SK-N-SH treated with all-trans-retinoic acid at 6 μM for 48 hours (cell line): ENCODE measurements at regions not wholly inside any gene's neighbourhood (a gene's known extent, or its start where the extent isn't known, plus 50 kb on each side); places are given as distances from the start of the nearest gene placed in this dataset.

Source experiments
- ARNTL ChIP-seq: fragments of 450-650 bp; formaldehyde crosslinking; IDR thresholded peaks from 2 replicates; pipeline ENCODE4 v1.5.0; 2020; ENCODE audit warnings: low read depth, mild to moderate bottlenecking, moderate library complexity, borderline replicate concordance
- TF ChIP-seq, protein P1 (sequence below): fragments of 250-450 bp; sonication (Bioruptor Pico); IDR thresholded peaks from 2 replicates; pipeline ENCODE4 v1.8.0; 2020; ENCODE audit warnings: mild to moderate bottlenecking, moderate library complexity, borderline replicate concordance

DNA sequence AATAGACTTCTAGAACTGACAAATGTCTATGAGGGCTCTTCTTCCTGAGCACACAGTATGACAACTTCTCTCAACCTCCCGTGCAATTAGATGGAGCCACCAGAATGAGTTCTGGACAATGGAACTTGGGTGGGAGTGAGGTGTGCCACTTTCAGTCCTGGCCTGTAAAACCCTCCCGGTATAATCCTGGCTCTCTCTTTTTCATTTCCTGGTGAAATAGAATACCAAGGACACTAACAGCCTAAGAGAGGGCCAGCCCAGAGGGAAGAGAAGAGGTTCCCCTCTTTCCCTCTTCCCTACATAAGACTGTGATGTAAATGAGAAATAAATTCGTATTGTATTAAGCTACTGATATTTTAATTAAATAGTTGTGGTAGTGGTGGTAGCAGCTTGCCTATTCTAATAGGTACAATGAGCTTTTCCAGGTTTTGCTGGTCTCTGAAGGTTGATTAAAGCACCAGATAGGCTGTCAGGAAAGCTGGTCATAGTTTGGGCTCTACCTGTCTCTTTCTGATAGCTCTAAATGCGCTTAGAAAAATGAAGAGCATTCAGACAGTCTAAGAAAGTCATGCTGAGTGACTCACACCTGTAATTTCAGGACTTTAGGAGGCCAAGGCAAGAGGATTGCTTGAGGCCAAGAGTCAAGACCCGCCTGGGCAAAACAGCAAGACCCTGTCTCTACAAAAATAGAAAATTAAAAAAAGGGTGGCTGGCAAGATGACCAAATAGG, 108.6 kb upstream of the ZNF644 start:
- no peak for TF ChIP-seq ARNTL (CRISPR knock-in tag)
- TF ChIP-seq, protein P1, sequence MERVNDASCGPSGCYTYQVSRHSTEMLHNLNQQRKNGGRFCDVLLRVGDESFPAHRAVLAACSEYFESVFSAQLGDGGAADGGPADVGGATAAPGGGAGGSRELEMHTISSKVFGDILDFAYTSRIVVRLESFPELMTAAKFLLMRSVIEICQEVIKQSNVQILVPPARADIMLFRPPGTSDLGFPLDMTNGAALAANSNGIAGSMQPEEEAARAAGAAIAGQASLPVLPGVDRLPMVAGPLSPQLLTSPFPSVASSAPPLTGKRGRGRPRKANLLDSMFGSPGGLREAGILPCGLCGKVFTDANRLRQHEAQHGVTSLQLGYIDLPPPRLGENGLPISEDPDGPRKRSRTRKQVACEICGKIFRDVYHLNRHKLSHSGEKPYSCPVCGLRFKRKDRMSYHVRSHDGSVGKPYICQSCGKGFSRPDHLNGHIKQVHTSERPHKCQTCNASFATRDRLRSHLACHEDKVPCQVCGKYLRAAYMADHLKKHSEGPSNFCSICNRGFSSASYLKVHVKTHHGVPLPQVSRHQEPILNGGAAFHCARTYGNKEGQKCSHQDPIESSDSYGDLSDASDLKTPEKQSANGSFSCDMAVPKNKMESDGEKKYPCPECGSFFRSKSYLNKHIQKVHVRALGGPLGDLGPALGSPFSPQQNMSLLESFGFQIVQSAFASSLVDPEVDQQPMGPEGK (CRISPR knock-in tag): no peak
